GM21367 (cell line): ENCODE measurements at regions not wholly inside any gene's neighbourhood (a gene's known extent, or its start where the extent isn't known, plus 50 kb on each side); places are given as distances from the start of the nearest gene placed in this dataset.
"Not testable (repeated sequence)": the region's sequence is repeated elsewhere in the genome, so short reads cannot be mapped to it uniquely, and the experiment has no call there.

Experiments
- ATAC-seq: cut with Tn5 transposase; IDR thresholded peaks from one replicate; pipeline ENCODE4 v1.9.1; 2021; ENCODE audit not compliant: unreplicated experiment

DNA sequence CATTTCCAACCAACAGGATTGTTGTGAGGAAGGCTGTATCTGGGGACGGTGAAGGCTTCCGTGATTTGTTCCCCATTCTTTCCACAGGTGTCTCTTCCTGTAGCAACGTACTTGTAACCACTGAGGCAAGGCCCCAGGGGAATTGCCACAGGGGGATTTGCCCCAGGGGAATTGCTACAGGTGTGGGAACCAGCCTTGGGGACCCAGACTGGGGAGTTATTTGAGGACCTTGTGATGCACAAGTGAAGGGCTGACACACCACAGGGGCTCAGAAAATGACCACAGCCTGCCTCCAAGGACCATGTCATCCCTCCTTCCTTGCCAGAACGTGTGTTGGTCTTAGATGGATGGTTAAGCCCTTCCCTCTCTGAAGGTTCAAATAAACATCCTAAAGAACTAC, 131.4 kb upstream of the RGS6 start:
- ATAC-seq, result no peak

GRCh38 chr14:71803539-71804260, 128.5 kb upstream of the RGS6 start:
- ATAC-seq, result no peak

GRCh38 chr14:71804992-71805391, 127.2 kb upstream of the RGS6 start:
- ATAC-seq, result no peak

- ATAC-seq, result not testable (repeated sequence)
Measured at GRCh38 chr14:71807049-71807448, 125.2 kb upstream of the RGS6 start.

DNA sequence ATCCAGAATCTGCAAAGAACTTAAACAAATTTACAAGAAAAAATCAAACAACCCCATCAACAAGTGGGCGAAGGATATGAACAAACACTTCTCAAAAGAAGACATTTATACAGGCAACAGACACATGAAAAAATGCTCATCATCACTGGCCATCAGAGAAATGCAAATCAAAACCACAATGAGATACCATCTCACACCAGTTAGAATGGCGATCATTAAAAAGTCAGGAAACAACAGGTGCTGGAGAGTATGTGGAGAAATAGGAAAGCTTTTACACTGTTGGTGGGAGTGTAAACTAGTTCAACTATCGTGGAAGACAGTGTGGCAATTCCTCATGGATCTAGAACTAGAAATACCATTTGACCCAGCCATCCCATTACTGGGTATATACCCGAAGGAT, 121.4 kb upstream of the RGS6 start:
- ATAC-seq, result not testable (repeated sequence)

DNA sequence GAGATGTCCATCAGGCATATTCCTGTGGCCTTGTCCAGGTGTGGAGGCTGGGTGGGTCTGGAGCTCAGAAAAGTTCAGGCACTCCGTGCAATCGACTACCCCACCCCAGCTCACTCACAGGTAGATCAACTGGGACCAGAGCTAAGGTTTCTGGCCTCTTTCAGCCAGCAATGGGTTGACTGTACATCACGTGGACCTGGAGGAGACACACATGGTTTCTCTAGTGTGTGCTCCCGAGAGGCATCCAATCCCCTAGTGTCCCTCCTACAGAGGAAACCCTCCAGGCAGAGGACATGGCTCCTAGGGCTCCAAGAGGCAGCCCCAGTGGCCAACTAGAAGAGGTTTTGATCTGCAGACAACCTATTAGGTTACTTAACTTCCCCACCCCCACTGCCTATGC, 119.5 kb upstream of the RGS6 start:
- no peak for ATAC-seq

DNA sequence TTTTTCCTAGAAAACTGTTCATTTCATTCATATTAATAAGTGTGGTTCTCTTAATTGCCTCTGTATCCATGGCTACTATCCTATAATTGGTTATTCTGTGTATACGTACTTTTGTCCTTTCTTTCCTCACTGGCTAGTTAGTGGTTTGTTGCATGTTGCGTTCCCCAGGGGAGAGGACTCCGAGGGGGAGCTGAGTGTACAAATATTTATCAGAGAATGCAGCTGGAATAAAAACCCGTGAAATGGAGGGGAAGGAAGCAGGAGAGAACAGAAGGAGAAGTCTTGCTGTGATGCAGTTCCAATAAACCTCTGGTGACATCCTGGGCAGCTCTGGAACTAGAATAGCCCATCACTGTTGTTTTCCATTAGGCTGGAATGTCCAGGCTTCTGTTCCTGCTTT, 117.1 kb upstream of the RGS6 start:
- no peak for ATAC-seq

DNA sequence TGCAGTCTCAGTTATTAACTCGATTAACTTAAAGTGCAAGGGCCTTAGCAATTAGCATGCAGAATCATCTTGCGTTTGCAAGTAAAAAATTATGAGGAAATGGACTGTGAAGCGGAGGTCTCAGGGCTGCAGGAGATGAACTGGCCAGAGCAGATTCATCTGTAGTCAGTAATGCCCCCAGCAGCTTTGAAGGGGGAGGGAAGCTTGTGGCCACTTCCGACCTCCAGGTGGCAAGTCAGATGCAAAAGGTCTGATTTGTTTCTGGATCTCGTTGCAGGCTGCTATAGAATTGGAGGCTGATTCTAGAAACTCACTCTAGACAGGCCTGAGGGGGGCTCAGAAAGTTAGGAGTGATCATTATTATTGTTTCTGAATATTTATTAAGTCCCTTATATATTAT, 107.4 kb upstream of the RGS6 start:
- ATAC-seq, result no peak

DNA sequence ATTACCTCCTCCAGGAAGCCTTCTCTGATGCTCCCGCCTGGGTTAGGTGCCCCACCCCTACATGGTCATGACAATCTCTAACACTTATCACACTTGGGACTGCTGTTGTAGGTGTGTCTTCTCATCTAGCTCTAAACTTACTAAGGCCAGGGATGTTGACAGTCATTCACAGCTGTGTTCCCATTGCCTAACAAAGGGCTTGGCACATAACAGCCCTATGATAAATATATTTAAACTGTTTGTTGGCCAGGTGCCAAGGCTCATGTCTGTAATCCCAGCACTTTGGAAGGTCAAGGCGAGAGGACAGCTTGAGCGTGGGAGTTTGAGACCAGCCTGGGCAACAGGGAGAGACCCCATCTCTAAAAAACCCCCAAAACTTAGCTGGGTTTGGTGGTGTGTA, 98.8 kb upstream of the RGS6 start:
- no peak for ATAC-seq

GRCh38 chr14:71834284-71835204, 97.7 kb upstream of the RGS6 start:
- ATAC-seq, result no peak

DNA sequence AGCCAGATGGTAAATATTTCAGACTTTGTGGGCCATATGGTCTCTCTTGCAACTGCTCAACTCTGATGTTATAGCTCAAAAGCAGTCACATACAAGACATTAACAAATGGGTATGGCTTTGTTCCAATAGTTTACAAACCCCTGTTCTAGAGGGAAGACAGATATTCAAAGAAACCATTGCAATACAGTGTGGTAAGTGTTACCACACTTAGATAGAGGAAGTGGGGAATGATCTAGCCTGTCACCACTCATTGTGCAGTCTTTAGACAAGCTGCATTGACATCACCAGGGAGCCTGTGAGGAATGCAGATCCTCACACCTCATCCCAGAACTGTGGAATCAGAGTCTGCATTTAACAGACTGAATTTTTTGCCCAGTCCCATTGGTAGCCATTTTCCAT, 80.0 kb upstream of the RGS6 start:
- no peak for ATAC-seq

- ATAC-seq, result no peak
Measured at GRCh38 chr14:71855399-71856036, 76.7 kb upstream of the RGS6 start.

DNA sequence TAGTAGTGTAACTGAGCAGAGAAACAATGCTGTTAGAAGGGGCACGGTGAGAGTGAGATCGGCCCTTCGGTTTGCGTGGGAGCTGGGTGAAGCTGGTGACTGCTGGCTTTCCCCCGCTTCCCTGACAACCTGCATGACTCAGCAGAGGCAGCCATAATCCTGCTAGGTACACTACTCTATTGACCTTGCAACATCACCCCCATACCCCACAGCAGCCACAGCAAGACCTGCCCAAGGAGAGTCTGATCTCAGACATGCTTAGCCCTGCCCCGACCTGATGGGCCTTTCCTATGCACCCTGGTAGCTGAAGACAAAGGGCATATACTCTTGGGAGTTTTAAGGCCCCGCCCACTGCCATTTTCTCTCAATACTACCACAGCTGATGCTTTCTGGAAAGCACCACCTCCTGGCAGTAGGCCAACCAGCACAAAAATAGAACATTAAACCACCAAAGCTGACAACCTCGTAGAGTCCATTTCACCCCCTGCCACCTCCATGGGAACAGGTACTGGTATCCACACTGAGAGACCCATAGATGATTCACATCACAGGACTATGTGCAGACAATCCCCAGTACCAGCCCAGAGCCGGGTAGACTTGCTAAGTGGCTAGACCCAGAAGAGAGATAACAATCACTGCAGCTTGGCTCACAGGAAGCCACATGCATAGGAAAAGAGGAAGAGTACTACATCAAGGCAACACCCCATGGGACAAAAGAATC, 75.9 kb upstream of the RGS6 start:
- ATAC-seq, result no peak

GRCh38 chr14:71863049-71863448, 69.2 kb upstream of the RGS6 start:
- ATAC-seq, result no peak

DNA sequence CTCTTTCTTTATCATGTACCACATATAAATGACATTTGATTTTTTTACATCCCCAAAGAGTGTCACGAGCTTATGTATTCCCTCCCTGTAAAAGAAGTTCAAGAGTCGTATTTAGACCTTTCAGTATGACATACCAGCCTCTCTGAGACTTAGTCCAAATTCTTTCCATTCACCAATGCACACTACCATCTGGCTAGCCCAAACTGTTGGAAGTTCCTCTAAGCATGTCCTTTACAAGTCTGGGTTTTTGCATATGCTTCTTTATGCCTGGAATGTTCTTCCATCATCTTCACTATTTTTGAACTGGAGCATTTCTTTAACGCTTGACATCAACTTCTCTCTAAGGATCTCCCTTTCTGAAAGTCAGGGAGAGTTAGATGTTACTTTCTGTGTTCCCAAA, 68.5 kb upstream of the RGS6 start:
- ATAC-seq, result no peak
